ENCODE measurements at regions not wholly inside any gene's neighbourhood (a gene's known extent, or its start where the extent isn't known, plus 50 kb on each side); places are given as distances from the start of the nearest gene placed in this dataset.
"Not testable (repeated sequence)": the region's sequence is repeated elsewhere in the genome, so short reads cannot be mapped to it uniquely, and the experiment has no call there.

- in situ Hi-C loops (cut with MboI; ENCODE audit: low sequenced_read_pairs), result no loop called here
Measured at GRCh38 chr15:60134609-60135008, 130.5 kb downstream of the FOXB1 start.

- in situ Hi-C loops (cut with MboI; ENCODE audit: low sequenced_read_pairs), result no loop called here
Measured at GRCh38 chr15:60135961-60136360, 131.8 kb downstream of the FOXB1 start.

- in situ Hi-C loops (cut with MboI; ENCODE audit: low sequenced_read_pairs), result no loop called here
Measured at GRCh38 chr15:60137711-60138396, 133.7 kb downstream of the FOXB1 start.

DNA sequence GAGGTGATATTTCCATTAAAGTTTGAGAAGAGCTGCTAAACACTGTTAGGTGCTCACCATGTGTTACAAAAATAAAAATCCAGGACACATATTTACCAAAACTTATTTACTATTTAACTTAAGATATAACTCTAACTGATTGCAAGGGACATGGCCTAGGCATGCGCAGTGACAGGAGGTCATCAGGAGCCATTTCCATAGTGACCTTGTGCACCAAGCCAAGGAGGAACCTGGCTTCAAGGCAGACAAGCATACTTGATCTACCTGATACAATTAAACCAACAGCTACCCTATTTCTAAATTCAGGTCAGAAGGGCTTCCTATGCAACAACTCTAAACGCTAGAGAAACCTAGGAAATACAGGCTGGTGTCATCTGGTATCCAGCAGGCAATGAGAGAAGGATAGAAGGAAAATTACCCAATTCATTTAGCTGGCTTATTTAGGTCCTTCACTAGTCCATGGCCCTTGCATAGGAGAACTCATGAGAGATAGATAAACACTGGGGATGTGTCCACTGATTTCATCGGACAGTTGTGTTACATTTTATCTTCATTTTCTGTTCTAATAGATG, 134.4 kb downstream of the FOXB1 start:
- in situ Hi-C loops (cut with MboI; ENCODE audit: low sequenced_read_pairs), result no loop called here

- in situ Hi-C loops (cut with MboI; ENCODE audit: low sequenced_read_pairs), result no loop called here
Measured at GRCh38 chr15:60152386-60152785, 148.3 kb downstream of the FOXB1 start.

DNA sequence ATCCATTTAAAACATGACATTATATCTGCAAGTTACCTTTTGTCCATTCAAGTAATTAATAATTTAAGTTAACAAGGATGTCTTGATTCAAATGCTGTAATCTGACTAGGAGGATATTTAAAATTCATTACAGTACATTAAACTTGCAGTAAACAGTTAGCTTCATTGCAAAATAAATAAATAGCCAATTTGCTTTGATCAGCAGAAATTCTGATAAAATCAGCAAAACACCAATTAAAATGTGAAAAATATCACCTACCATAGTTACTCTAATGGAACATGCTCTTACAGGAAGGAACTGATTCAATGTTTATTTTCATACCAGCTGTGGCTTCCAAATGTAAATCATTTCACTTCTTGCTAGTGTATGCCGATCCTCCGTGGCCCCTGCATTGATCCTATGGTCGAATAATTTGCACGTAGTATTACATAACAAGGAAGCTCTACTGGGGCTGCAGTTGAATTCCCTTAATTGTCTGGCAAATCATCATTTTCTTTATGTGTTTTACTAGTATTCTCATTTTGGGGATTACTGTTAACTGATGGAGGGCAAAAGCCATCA, 150.7 kb downstream of the FOXB1 start:
- in situ Hi-C loops (cut with MboI; ENCODE audit: low sequenced_read_pairs), result no loop called here

- in situ Hi-C loops (cut with MboI; ENCODE audit: low sequenced_read_pairs), result no loop called here
Measured at GRCh38 chr15:60155661-60156060, 151.6 kb downstream of the FOXB1 start.

GRCh38 chr15:60160909-60161308, 156.8 kb downstream of the FOXB1 start:
- in situ Hi-C loops (cut with MboI; ENCODE audit: low sequenced_read_pairs), result no loop called here

DNA sequence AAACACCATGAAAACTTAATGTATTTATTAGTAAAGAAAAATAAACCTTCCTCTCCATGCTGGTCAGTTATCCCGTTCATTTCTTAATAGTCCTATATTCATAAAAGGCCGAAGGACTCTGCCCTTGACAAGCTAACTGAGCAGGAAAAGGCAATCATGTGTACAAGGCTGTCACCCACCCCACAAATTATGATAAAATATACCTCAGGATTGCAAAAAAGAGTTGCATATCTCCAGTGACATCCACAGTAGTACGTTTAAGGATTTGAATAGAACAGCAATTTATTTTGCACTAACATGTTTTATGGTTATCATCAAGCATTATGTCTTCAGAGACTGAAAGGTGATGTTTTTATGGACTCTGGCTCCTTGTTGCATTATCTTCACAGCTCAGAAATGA, 157.6 kb downstream of the FOXB1 start:
- in situ Hi-C loops (cut with MboI; ENCODE audit: low sequenced_read_pairs), result no loop called here

- in situ Hi-C loops (cut with MboI; ENCODE audit: low sequenced_read_pairs), result no loop called here
Measured at GRCh38 chr15:60162251-60162967, 158.3 kb downstream of the FOXB1 start.

DNA sequence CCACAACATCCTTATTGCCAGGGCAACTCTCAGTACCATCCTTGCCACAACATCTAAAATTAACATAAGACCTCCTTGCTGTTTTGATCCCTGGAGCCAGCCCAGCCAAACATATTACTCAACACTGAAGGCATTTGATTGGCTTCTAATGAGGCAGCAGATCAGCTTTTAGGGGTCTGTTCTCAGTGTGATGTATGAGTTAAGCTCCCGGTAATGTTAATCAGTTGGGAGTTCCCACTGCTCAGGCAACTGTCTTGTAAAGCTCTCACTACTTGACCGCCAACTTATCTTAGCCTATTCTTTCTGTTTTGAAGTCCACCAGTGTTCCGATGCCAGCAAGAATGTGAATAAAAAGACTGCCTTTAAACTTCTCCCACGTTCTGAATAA, 158.9 kb downstream of the FOXB1 start:
- in situ Hi-C loops (cut with MboI; ENCODE audit: low sequenced_read_pairs), result no loop called here

DNA sequence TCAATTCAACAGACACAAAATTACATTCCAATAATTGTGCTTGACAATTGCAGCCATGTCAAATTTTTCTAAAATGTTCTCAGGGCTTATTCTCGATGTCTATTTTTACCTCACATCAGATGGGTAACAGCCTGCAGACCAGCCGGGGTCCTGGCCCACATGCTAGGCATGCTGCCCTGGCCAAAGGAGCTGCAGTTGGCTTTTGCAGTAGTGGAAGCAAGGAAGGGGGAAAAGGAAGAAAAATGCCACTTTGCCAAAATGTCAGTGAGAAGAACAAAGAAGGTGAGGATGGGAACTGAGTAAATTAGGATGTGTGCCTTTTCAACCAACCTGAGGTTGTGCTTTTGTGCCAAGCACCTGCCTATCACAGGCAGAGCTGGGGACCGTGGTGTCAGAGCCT, 161.0 kb downstream of the FOXB1 start:
- in situ Hi-C loops (cut with MboI; ENCODE audit: low sequenced_read_pairs), result no loop called here

- in situ Hi-C loops (cut with MboI; ENCODE audit: low sequenced_read_pairs), result loop anchor here (10.0 kb wide), 1 partner anchor 257 kb away; no protein-coding TSS in a partner anchor
Measured at GRCh38 chr15:60172143-60172542, 168.0 kb downstream of the FOXB1 start.

GRCh38 chr15:60179786-60180391, 175.8 kb downstream of the FOXB1 start:
- in situ Hi-C loops (cut with MboI; ENCODE audit: low sequenced_read_pairs), result loop anchor here (10.0 kb wide), 1 partner anchor 265 kb away; no protein-coding TSS in a partner anchor

- in situ Hi-C loops (cut with MboI; ENCODE audit: low sequenced_read_pairs), result not testable (repeated sequence)
Measured at GRCh38 chr15:60181957-60182356, 177.8 kb downstream of the FOXB1 start.

- in situ Hi-C loops (cut with MboI; ENCODE audit: low sequenced_read_pairs), result no loop called here
Measured at GRCh38 chr15:60183366-60183765, 179.3 kb downstream of the FOXB1 start.

DNA sequence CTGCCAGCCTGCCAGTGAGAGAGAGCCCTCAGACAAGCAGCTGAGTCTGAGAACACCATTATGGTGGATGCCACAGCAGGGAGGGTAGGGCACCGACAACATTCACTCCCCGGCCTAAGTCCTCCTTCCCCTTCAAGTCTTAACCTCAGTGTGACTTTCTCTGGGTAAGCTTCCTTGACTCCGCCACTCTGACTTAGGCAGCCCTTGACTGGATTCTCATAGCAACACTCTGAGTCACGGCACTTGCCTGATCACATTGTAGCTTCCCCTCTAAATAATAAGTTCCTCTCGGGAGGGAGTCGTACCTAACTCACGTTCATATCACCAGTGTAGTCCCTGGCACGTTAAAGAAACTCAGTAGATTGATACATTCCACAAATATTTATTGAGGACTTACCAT, 180.5 kb downstream of the FOXB1 start:
- in situ Hi-C loops (cut with MboI; ENCODE audit: low sequenced_read_pairs), result no loop called here

GRCh38 chr15:60191016-60191415, 186.9 kb downstream of the FOXB1 start:
- in situ Hi-C loops (cut with MboI; ENCODE audit: low sequenced_read_pairs), result no loop called here

DNA sequence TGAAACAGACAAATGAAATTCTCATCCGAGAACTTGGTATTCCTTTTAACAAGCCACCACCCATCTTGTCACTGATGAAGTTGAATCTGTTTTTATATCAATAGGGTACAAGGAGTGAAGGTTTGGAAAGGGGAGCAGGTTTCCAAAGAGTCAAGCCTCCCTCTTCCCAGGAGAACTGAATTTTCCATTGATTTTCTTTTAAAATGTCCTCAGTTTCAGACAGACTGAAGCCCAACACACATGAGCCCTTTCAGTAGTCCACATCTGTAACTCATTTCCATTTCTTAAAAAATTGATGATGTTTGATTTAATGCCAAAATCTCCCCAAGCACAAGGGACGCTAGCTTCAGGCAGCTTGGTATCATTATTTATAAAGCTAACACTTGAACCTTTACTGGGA, 187.7 kb downstream of the FOXB1 start:
- in situ Hi-C loops (cut with MboI; ENCODE audit: low sequenced_read_pairs), result no loop called here

- in situ Hi-C loops (cut with MboI; ENCODE audit: low sequenced_read_pairs), result no loop called here
Measured at GRCh38 chr15:60195611-60196010, 191.5 kb downstream of the FOXB1 start.

DNA sequence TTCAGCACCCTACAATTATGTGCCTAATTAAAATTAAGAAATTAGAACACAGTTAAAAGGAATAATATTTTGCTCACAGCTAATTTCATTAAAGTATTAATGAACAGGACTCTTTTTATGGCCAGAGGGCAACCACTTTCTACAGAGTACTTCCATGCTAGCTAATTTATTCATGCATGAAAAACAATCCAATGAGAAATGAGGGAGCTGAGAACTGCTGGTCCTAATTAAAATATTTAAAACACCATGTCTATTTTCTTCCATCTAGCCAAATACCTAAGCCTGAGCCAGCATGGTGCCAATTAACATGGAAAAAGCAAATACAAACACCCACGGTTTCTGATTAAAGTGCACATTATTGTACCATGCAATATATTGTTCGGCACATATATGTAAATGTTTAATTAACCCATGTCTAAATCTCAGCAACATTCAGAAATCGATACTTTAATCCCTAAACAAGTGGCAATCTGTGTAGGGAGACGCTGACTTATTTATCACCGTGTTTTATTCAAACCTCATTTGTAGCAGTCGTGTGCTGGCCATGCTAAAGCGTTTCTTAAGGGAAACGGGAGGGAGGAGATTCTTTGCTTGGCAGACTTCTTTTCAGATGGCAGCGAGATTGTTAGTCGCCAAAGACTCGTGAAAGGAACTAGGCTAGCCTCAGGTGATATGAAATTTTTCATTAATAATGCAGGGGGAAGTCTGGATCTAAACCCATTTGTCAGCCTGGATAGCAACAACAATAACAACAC, 193.5 kb downstream of the ANXA2 start:
- in situ Hi-C loops (cut with MboI; ENCODE audit: low sequenced_read_pairs), result no loop called here

All from HL-60/S4 (cell line).